ENCODE measurements at regions not wholly inside any gene's neighbourhood (a gene's known extent, or its start where the extent isn't known, plus 50 kb on each side); places are given as distances from the start of the nearest gene placed in this dataset.
"Not testable (repeated sequence)": the region's sequence is repeated elsewhere in the genome, so short reads cannot be mapped to it uniquely, and the experiment has no call there.

DNA sequence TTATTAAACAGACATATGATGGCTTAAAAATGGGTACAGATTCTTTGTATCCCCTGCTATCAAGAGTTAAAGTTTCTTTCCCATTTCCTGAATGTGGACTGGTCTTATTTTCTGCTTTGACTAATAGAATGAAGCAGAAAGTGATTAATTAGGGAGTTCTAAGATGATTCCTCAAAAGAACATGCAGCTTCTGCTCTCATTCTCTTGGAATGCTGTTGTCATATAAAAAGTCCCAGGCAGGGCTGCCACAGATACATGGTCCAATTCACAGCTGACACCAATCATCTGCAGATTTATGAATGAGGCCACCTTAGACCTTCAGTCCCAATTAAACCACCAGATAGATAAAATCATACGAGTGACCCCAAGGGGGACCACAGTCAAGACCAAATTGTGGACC lies 844.5 kb upstream of the RAG2 start:
- no peaks in the 10 kb centered on the region for H3K4me1 Mint-ChIP-seq
- DNase-seq (no peak), ATAC-seq (no peak)
- no peaks in the 10 kb centered on the region for H3K27me3 Mint-ChIP-seq
- H3K9me3 Mint-ChIP-seq, result no peaks in the 10 kb centered on the region
- H3K27ac Mint-ChIP-seq, result no peak overlapping the region
- H3K4me3 Mint-ChIP-seq, result no peak overlapping the region
- no peaks in the 10 kb centered on the region for H3K36me3 Mint-ChIP-seq (ENCODE audit: low read depth)

- not testable (repeated sequence) for H3K36me3 Mint-ChIP-seq (ENCODE audit: low read depth); H3K4me3 Mint-ChIP-seq; DNase-seq; H3K9me3 Mint-ChIP-seq; H3K27me3 Mint-ChIP-seq; H3K27ac Mint-ChIP-seq; H3K4me1 Mint-ChIP-seq; ATAC-seq
Observed at GRCh38 chr11:37431633-37432230, 833.7 kb upstream of the RAG2 start.

- not testable (repeated sequence) for H3K36me3 Mint-ChIP-seq (ENCODE audit: low read depth); H3K4me3 Mint-ChIP-seq; H3K27me3 Mint-ChIP-seq
Observed at GRCh38 chr11:37430966-37431632, 833.1 kb upstream of the RAG2 start.

DNA sequence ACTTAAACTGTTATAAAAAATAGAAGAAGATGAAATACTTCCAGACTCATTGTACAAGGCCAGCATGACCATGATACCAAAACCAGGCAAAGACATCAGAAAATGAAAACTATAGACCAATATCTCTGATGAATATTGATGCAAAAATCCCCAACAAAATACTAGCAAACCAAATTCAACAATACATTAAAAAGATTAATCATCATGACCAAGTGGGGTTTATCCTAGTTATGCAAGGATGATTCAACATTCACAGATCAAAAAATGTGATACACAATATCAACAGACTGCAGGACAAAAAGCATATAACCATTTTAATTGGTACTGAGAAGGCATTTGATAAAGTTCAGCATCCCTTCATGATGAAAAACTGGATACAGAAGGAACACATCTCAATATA lies 824.5 kb upstream of the RAG2 start:
- H3K27ac Mint-ChIP-seq, result no peak overlapping the region
- no peaks in the 10 kb centered on the region for H3K36me3 Mint-ChIP-seq (ENCODE audit: low read depth)
- no peak for ATAC-seq
- H3K4me3 Mint-ChIP-seq, result no peak overlapping the region
- DNase-seq, result no peak
- H3K27me3 Mint-ChIP-seq, result no peaks in the 10 kb centered on the region
- peaks cover 17% of the 10 kb centered on the region for H3K9me3 Mint-ChIP-seq
- no peaks in the 10 kb centered on the region for H3K4me1 Mint-ChIP-seq

More at GRCh38 chr11:37430966-37431632, 833.1 kb upstream of the RAG2 start:
- DNase-seq, H3K4me1 Mint-ChIP-seq, H3K27ac Mint-ChIP-seq, ATAC-seq, H3K9me3 Mint-ChIP-seq: not testable (repeated sequence)

DNA sequence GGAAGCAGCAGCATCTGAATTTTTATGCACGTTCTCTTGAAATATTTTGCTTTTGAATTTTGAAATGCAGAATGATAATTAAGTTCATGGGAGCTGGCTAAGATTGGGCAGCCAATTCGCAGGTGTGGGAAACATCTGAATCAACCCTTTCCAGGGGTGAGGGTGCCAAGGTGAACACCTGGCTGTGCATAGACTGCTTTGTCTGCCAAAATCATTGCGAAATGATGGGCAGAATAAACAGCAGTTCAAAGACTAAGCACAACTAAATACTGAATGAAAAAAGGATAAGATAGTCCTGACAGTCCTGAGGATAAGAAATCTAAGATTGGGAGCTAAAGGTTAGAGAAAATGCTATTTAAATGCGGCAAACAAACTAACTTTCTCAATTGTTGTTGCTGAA lies 813.3 kb upstream of the RAG2 start:
- Mint-ChIP-seq H3K4me3 (no peak overlapping the region), H3K9me3 (peaks cover 8% of the 10 kb centered on the region), H3K27ac (no peak overlapping the region), H3K36me3 (ENCODE audit: low read depth) (no peaks in the 10 kb centered on the region), H3K4me1 (no peaks in the 10 kb centered on the region), H3K27me3 (no peaks in the 10 kb centered on the region)
- DNase-seq (no peak), ATAC-seq (no peak)

GRCh38 chr11:37409124-37409523 lies 811.1 kb upstream of the RAG2 start:
- DNase-seq (no peak), ATAC-seq (no peak)
- peaks cover 12% of the 10 kb centered on the region for H3K9me3 Mint-ChIP-seq
- no peaks in the 10 kb centered on the region for H3K27me3 Mint-ChIP-seq
- H3K27ac Mint-ChIP-seq, result no peak overlapping the region
- no peak overlapping the region for H3K4me3 Mint-ChIP-seq
- H3K36me3 Mint-ChIP-seq (ENCODE audit: low read depth), result no peaks in the 10 kb centered on the region
- H3K4me1 Mint-ChIP-seq, result no peaks in the 10 kb centered on the region

GRCh38 chr11:37407461-37407860 lies 809.4 kb upstream of the RAG2 start:
- H3K27ac Mint-ChIP-seq, result no peak overlapping the region
- H3K27me3 Mint-ChIP-seq, result no peaks in the 10 kb centered on the region
- H3K4me3 Mint-ChIP-seq, result no peak overlapping the region

GRCh38 chr11:37406651-37407050 lies 808.6 kb upstream of the RAG2 start:
- Mint-ChIP-seq H3K27me3 (no peaks in the 10 kb centered on the region), H3K36me3 (ENCODE audit: low read depth) (no peaks in the 10 kb centered on the region), H3K27ac (no peak overlapping the region), H3K9me3 (peaks cover 12% of the 10 kb centered on the region), H3K4me3 (no peak overlapping the region), H3K4me1 (no peaks in the 10 kb centered on the region)
- DNase-seq (no peak), ATAC-seq (no peak)

More at GRCh38 chr11:37407461-37407860, 809.4 kb upstream of the RAG2 start:
- H3K36me3 Mint-ChIP-seq (ENCODE audit: low read depth), result no peaks in the 10 kb centered on the region
- no peak for ATAC-seq
- H3K9me3 Mint-ChIP-seq, result peaks cover 12% of the 10 kb centered on the region
- DNase-seq, result no peak
- no peaks in the 10 kb centered on the region for H3K4me1 Mint-ChIP-seq

DNA sequence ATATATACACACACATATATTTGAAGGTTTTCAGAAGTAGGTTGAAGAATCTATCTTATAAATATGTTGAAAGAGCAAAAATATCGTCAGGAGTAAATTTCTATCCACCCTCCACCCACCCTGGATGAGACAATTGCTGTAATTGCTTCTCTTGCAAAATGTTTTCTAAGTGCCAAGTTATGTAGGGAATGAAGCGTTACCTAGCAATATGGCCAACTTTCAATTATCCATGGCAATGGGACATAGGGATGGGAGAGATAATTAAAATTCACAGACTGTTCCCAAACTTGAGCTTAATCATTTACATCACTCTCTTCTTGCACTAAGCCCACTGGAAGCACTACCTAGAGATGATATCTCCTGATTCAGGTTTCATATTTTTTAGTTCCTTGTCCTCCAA lies 806.2 kb upstream of the RAG2 start:
- no peaks in the 10 kb centered on the region for H3K4me1 Mint-ChIP-seq
- DNase-seq, result no peak
- H3K27me3 Mint-ChIP-seq, result no peaks in the 10 kb centered on the region
- H3K9me3 Mint-ChIP-seq, result peaks cover 12% of the 10 kb centered on the region
- no peak for ATAC-seq
- no peak overlapping the region for H3K27ac Mint-ChIP-seq
- no peaks in the 10 kb centered on the region for H3K36me3 Mint-ChIP-seq (ENCODE audit: low read depth)
- no peak overlapping the region for H3K4me3 Mint-ChIP-seq

DNA sequence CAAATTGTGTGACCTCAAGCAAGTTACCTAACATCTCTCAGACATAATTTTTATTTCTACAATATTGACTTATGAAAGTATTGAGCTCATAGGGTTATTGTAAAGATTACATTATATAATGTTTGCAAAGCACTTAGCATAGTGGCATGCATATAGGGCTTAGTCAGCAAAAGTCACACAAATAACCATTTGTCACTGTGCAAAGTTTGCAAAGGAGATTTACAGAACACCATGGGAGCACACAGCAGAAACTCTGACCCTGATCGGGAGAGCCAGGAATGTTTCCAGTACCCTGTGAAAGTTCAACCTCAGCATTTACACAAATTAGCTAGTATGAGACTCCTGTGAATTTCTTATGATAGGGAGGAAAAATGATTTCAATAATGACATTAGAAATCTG lies 804.6 kb upstream of the RAG2 start:
- DNase-seq, result no peak
- Mint-ChIP-seq H3K4me3 (no peak overlapping the region), H3K36me3 (ENCODE audit: low read depth) (no peaks in the 10 kb centered on the region), H3K27ac (no peak overlapping the region), H3K27me3 (no peaks in the 10 kb centered on the region), H3K4me1 (no peaks in the 10 kb centered on the region), H3K9me3 (peaks cover 12% of the 10 kb centered on the region)
- no peak for ATAC-seq

- no peak overlapping the region for H3K4me3 Mint-ChIP-seq
- H3K4me1 Mint-ChIP-seq, result no peaks in the 10 kb centered on the region
- no peaks in the 10 kb centered on the region for H3K27me3 Mint-ChIP-seq
- ATAC-seq (no peak), DNase-seq (no peak)
- H3K36me3 Mint-ChIP-seq (ENCODE audit: low read depth), result no peaks in the 10 kb centered on the region
- H3K9me3 Mint-ChIP-seq, result peaks cover 32% of the 10 kb centered on the region
- no peak overlapping the region for H3K27ac Mint-ChIP-seq
Observed at GRCh38 chr11:37394236-37394870, 796.3 kb upstream of the RAG2 start.

GRCh38 chr11:37391615-37392014 lies 793.6 kb upstream of the RAG2 start:
- DNase-seq (no peak), ATAC-seq (no peak)
- Mint-ChIP-seq H3K4me3 (no peak overlapping the region), H3K27me3 (no peaks in the 10 kb centered on the region), H3K4me1 (no peaks in the 10 kb centered on the region), H3K9me3 (peaks cover 32% of the 10 kb centered on the region), H3K36me3 (ENCODE audit: low read depth) (no peaks in the 10 kb centered on the region), H3K27ac (no peak overlapping the region)

DNA sequence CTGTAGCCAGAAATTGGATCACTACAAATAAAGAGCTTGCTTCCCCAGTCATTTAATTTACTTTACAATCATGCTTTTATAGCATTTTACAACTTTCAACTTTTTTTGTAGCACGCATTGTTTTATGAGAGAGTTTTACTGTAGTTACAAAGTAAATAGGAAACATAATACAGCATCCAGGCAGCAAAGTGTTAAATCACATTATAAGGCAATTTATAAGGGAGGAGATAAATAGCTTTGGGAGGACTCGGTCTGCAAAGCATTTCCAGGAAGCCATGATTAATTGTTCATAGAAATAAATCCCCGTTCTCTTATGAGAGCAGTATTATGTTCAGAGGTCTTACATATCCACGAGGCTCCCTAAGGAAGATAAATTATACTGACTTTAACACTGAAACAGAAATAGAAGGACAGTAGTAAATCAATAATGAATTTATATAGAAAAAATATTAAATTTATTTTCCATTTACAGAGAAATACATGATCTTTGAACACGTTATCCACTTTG lies 792.6 kb upstream of the RAG2 start:
- Mint-ChIP-seq H3K27me3 (no peaks in the 10 kb centered on the region), H3K27ac (no peak overlapping the region), H3K9me3 (peaks cover 26% of the 10 kb centered on the region), H3K36me3 (ENCODE audit: low read depth) (no peaks in the 10 kb centered on the region), H3K4me3 (no peak overlapping the region), H3K4me1 (no peaks in the 10 kb centered on the region)
- no peak for DNase-seq
- no peak for ATAC-seq

DNA sequence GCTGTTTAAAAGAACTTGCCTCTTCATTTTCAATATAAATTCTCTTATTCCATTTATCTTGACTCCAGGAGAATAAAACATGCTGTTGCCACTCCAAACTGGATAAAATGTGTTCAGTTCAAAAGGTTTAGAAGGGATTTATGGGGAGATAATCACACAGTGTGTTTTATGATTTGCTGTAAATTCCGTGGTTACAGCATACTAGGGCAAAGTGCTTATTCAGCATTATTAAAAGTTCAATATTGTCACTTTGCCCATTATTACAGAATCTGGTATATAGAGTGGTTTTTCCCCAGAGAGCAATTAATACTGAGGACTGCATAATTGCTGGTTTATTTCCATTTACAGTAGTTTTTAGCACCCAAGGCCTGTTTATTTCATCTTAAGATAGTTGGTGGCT lies 780.9 kb upstream of the RAG2 start:
- no peak for DNase-seq
- Mint-ChIP-seq H3K27ac (no peak overlapping the region), H3K4me1 (no peaks in the 10 kb centered on the region), H3K36me3 (ENCODE audit: low read depth) (no peaks in the 10 kb centered on the region), H3K4me3 (no peak overlapping the region), H3K9me3 (peaks cover 34% of the 10 kb centered on the region), H3K27me3 (no peaks in the 10 kb centered on the region)
- ATAC-seq, result no peak

DNA sequence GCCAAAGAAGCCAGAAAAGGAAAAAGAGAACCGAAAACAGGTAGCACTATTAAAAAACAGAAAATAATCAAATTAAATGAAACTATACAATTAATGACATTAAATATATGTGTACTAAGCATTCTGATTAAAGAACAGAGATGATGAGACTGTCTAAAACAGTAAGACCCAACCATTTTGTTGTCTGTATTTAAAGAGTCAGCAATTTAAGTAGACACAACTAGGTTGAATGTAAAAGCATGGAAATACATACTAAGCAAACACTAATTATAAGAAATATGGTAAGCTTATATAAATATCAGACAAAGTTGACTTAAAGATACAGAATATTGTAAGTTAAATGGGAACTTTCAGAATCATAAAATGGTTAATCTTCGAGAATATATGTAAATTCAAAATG lies 774.6 kb upstream of the RAG2 start:
- H3K4me3 Mint-ChIP-seq, result no peak overlapping the region
- H3K27me3 Mint-ChIP-seq, result no peaks in the 10 kb centered on the region
- H3K9me3 Mint-ChIP-seq, result peaks cover 23% of the 10 kb centered on the region
- no peak for DNase-seq
- no peak for ATAC-seq
- H3K4me1 Mint-ChIP-seq, result no peaks in the 10 kb centered on the region
- H3K27ac Mint-ChIP-seq, result no peak overlapping the region
- H3K36me3 Mint-ChIP-seq (ENCODE audit: low read depth), result no peaks in the 10 kb centered on the region
